NT2/D1 (cell line): ENCODE measurements at regions not wholly inside any gene's neighbourhood (a gene's known extent, or its start where the extent isn't known, plus 50 kb on each side); places are given as distances from the start of the nearest gene placed in this dataset.

ENCODE experiments used
- SUZ12 ChIP-seq: IDR thresholded peaks from 2 replicates; pipeline ENCODE4 v1.6.1; 2011; ENCODE audit not compliant: insufficient read length, insufficient read depth; ENCODE audit errors: extremely low read depth
- YY1 ChIP-seq: IDR thresholded peaks from 2 replicates; pipeline ENCODE4 v1.6.1; 2011; ENCODE audit not compliant: insufficient read length, insufficient read depth
- ZNF274 ChIP-seq: IDR thresholded peaks from 2 replicates; pipeline ENCODE4 v1.6.1; 2011; ENCODE audit warnings: mild to moderate bottlenecking, low read depth, low read length

DNA sequence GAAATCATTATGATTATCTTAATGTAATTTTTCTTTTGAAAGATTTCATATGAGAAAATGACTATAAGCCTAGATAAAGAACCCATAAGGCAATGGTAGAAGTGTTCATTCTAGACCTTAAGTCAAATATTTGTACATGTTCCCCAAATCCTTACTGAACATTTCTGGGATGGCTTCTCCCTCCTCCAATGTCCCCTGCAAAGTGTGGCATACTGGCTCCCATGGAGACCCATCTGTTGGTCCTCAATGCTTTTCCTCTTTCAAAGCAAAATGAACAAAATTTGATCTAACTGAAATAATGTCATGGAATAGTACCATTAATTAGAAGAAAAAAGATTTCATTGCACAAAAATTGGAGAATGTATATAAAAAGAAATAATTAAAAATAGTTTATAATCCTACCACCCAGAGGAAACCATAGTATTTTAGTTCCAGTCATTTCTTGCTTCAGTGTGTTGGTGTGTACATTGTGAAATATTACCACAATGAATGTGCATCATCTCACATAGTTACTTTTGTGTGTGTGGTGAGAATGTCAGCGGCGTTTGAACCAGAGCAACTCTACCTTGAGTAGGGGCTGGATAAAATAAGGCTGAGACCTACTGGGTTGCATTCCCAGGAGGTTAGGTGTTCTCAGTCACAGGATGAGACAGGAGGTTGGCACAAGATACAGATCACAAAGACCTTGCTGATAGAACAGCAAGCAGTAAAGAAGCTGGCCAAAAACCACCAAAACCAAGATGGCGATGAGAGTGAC lies 181.3 kb downstream of the UXS1 start:
- TF ChIP-seq YY1 = no peak
- TF ChIP-seq ZNF274 = no peak
- TF ChIP-seq SUZ12 = no peak
